ENCODE measurements at regions not wholly inside any gene's neighbourhood (a gene's known extent, or its start where the extent isn't known, plus 50 kb on each side); places are given as distances from the start of the nearest gene placed in this dataset.
"Not testable (repeated sequence)": the region's sequence is repeated elsewhere in the genome, so short reads cannot be mapped to it uniquely, and the experiment has no call there.

GRCh38 chr2:4792126-4792525 is 900.1 kb upstream of the SOX11 start:
- no peak overlapping the region for H3K4me3 ChIP-seq (ENCODE audit: insufficient read depth, low read depth, low read length)
- no peaks in the 10 kb centered on the region for H3K27me3 ChIP-seq (ENCODE audit: control insufficient read depth, insufficient read depth, low read length)
- H3K36me3 ChIP-seq (replicated peaks; ENCODE audit: control insufficient read depth, insufficient read depth, low read length), result no peaks in the 10 kb centered on the region
- no peak for DNase-seq

GRCh38 chr2:4803396-4803795 is 888.8 kb upstream of the SOX11 start:
- H3K4me3 ChIP-seq (ENCODE audit: insufficient read depth, low read depth, low read length), result no peak overlapping the region
- H3K27me3 ChIP-seq (ENCODE audit: control insufficient read depth, insufficient read depth, low read length), result no peaks in the 10 kb centered on the region
- no peaks in the 10 kb centered on the region for H3K36me3 ChIP-seq (replicated peaks; ENCODE audit: control insufficient read depth, insufficient read depth, low read length)
- no peak for DNase-seq

- DNase-seq; H3K27me3 ChIP-seq (ENCODE audit: control insufficient read depth, insufficient read depth, low read length); H3K4me3 ChIP-seq (ENCODE audit: insufficient read depth, low read depth, low read length); H3K36me3 ChIP-seq (replicated peaks; ENCODE audit: control insufficient read depth, insufficient read depth, low read length): not testable (repeated sequence)
These were observed 878.0 kb upstream of the SOX11 start for GRCh38 chr2:4814137-4814536.

- Histone ChIP-seq H3K27me3 (ENCODE audit: control insufficient read depth, insufficient read depth, low read length) (no peaks in the 10 kb centered on the region), H3K36me3 (replicated peaks; ENCODE audit: control insufficient read depth, insufficient read depth, low read length) (no peaks in the 10 kb centered on the region), H3K4me3 (ENCODE audit: insufficient read depth, low read depth, low read length) (no peak overlapping the region)
- DNase-seq, result no peak
These were observed 864.3 kb upstream of the SOX11 start for GRCh38 chr2:4827836-4828235.

GRCh38 chr2:4828682-4829374 is 863.4 kb upstream of the SOX11 start:
- Histone ChIP-seq H3K36me3 (replicated peaks; ENCODE audit: control insufficient read depth, insufficient read depth, low read length) (no peaks in the 10 kb centered on the region), H3K4me3 (ENCODE audit: insufficient read depth, low read depth, low read length) (no peak overlapping the region), H3K27me3 (ENCODE audit: control insufficient read depth, insufficient read depth, low read length) (no peaks in the 10 kb centered on the region)
- no peak for DNase-seq

GRCh38 chr2:4831751-4832150 is 860.4 kb upstream of the SOX11 start:
- Histone ChIP-seq H3K27me3 (ENCODE audit: control insufficient read depth, insufficient read depth, low read length) (no peaks in the 10 kb centered on the region), H3K36me3 (replicated peaks; ENCODE audit: control insufficient read depth, insufficient read depth, low read length) (no peaks in the 10 kb centered on the region), H3K4me3 (ENCODE audit: insufficient read depth, low read depth, low read length) (no peak overlapping the region)
- DNase-seq, result no peak

- no peaks in the 10 kb centered on the region for H3K27me3 ChIP-seq (ENCODE audit: control insufficient read depth, insufficient read depth, low read length)
- DNase-seq, result no peak
- no peak overlapping the region for H3K4me3 ChIP-seq (ENCODE audit: insufficient read depth, low read depth, low read length)
- no peaks in the 10 kb centered on the region for H3K36me3 ChIP-seq (replicated peaks; ENCODE audit: control insufficient read depth, insufficient read depth, low read length)
These were observed 859.5 kb upstream of the SOX11 start for GRCh38 chr2:4832642-4833041.

GRCh38 chr2:4838626-4839025 is 853.6 kb upstream of the SOX11 start:
- Histone ChIP-seq H3K4me3 (ENCODE audit: insufficient read depth, low read depth, low read length) (no peak overlapping the region), H3K27me3 (ENCODE audit: control insufficient read depth, insufficient read depth, low read length) (no peaks in the 10 kb centered on the region), H3K36me3 (replicated peaks; ENCODE audit: control insufficient read depth, insufficient read depth, low read length) (no peaks in the 10 kb centered on the region)
- no peak for DNase-seq

- no peak overlapping the region for H3K4me3 ChIP-seq (ENCODE audit: insufficient read depth, low read depth, low read length)
- no peaks in the 10 kb centered on the region for H3K27me3 ChIP-seq (ENCODE audit: control insufficient read depth, insufficient read depth, low read length)
- no peaks in the 10 kb centered on the region for H3K36me3 ChIP-seq (replicated peaks; ENCODE audit: control insufficient read depth, insufficient read depth, low read length)
- DNase-seq, result no peak
These were observed 851.4 kb upstream of the SOX11 start for GRCh38 chr2:4840791-4841190.

GRCh38 chr2:4844881-4845280 is 847.3 kb upstream of the SOX11 start:
- no peak for DNase-seq
- Histone ChIP-seq H3K36me3 (replicated peaks; ENCODE audit: control insufficient read depth, insufficient read depth, low read length) (no peaks in the 10 kb centered on the region), H3K27me3 (ENCODE audit: control insufficient read depth, insufficient read depth, low read length) (no peaks in the 10 kb centered on the region), H3K4me3 (ENCODE audit: insufficient read depth, low read depth, low read length) (no peak overlapping the region)

- no peak for DNase-seq
- Histone ChIP-seq H3K27me3 (ENCODE audit: control insufficient read depth, insufficient read depth, low read length) (no peaks in the 10 kb centered on the region), H3K4me3 (ENCODE audit: insufficient read depth, low read depth, low read length) (no peak overlapping the region), H3K36me3 (replicated peaks; ENCODE audit: control insufficient read depth, insufficient read depth, low read length) (no peaks in the 10 kb centered on the region)
These were observed 830.2 kb upstream of the SOX11 start for GRCh38 chr2:4862031-4862430.

GRCh38 chr2:4866198-4866597 is 826.0 kb upstream of the SOX11 start:
- no peaks in the 10 kb centered on the region for H3K36me3 ChIP-seq (replicated peaks; ENCODE audit: control insufficient read depth, insufficient read depth, low read length)
- no peaks in the 10 kb centered on the region for H3K27me3 ChIP-seq (ENCODE audit: control insufficient read depth, insufficient read depth, low read length)
- no peak overlapping the region for H3K4me3 ChIP-seq (ENCODE audit: insufficient read depth, low read depth, low read length)
- no peak for DNase-seq

GRCh38 chr2:4868466-4868865 is 823.7 kb upstream of the SOX11 start:
- no peaks in the 10 kb centered on the region for H3K36me3 ChIP-seq (replicated peaks; ENCODE audit: control insufficient read depth, insufficient read depth, low read length)

GRCh38 chr2:4869154-4869553 is 823.0 kb upstream of the SOX11 start:
- H3K27me3 ChIP-seq (ENCODE audit: control insufficient read depth, insufficient read depth, low read length), result no peaks in the 10 kb centered on the region
- no peaks in the 10 kb centered on the region for H3K36me3 ChIP-seq (replicated peaks; ENCODE audit: control insufficient read depth, insufficient read depth, low read length)
- DNase-seq, result no peak
- H3K4me3 ChIP-seq (ENCODE audit: insufficient read depth, low read depth, low read length), result no peak overlapping the region

More at GRCh38 chr2:4868466-4868865, 823.7 kb upstream of the SOX11 start:
- no peak overlapping the region for H3K4me3 ChIP-seq (ENCODE audit: insufficient read depth, low read depth, low read length)
- DNase-seq, result no peak
- no peaks in the 10 kb centered on the region for H3K27me3 ChIP-seq (ENCODE audit: control insufficient read depth, insufficient read depth, low read length)

GRCh38 chr2:4873364-4873763 is 818.8 kb upstream of the SOX11 start:
- Histone ChIP-seq H3K36me3 (replicated peaks; ENCODE audit: control insufficient read depth, insufficient read depth, low read length) (no peaks in the 10 kb centered on the region), H3K4me3 (ENCODE audit: insufficient read depth, low read depth, low read length) (no peak overlapping the region), H3K27me3 (ENCODE audit: control insufficient read depth, insufficient read depth, low read length) (no peaks in the 10 kb centered on the region)
- DNase-seq, result no peak
